ENCODE measurements at regions not wholly inside any gene's neighbourhood (a gene's known extent, or its start where the extent isn't known, plus 50 kb on each side); places are given as distances from the start of the nearest gene placed in this dataset.

- H3K36me3 Mint-ChIP-seq (ENCODE audit: low read depth, unreplicated experiment), result no peaks in the 10 kb centered on the region
- H3K27ac Mint-ChIP-seq (ENCODE audit: unreplicated experiment), result no peak overlapping the region
- TF ChIP-seq, protein P1, sequence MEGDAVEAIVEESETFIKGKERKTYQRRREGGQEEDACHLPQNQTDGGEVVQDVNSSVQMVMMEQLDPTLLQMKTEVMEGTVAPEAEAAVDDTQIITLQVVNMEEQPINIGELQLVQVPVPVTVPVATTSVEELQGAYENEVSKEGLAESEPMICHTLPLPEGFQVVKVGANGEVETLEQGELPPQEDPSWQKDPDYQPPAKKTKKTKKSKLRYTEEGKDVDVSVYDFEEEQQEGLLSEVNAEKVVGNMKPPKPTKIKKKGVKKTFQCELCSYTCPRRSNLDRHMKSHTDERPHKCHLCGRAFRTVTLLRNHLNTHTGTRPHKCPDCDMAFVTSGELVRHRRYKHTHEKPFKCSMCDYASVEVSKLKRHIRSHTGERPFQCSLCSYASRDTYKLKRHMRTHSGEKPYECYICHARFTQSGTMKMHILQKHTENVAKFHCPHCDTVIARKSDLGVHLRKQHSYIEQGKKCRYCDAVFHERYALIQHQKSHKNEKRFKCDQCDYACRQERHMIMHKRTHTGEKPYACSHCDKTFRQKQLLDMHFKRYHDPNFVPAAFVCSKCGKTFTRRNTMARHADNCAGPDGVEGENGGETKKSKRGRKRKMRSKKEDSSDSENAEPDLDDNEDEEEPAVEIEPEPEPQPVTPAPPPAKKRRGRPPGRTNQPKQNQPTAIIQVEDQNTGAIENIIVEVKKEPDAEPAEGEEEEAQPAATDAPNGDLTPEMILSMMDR (IDR thresholded peaks at IDR 0.05; ENCODE audit: unreplicated experiment), result no peak
- no peak for DNase-seq (ENCODE audit: low spot score)
- peaks cover 18% of the 10 kb centered on the region for H3K4me1 Mint-ChIP-seq (ENCODE audit: unreplicated experiment)
- peaks cover 3% of the 10 kb centered on the region for H3K27me3 Mint-ChIP-seq (ENCODE audit: unreplicated experiment)
- no peak overlapping the region for H3K4me3 Mint-ChIP-seq (ENCODE audit: unreplicated experiment)
- H3K9me3 Mint-ChIP-seq (ENCODE audit: unreplicated experiment), result no peaks in the 10 kb centered on the region
Observed at GRCh38 chr2:207351171-207351570, 178.6 kb upstream of the CREB1 start.

DNA sequence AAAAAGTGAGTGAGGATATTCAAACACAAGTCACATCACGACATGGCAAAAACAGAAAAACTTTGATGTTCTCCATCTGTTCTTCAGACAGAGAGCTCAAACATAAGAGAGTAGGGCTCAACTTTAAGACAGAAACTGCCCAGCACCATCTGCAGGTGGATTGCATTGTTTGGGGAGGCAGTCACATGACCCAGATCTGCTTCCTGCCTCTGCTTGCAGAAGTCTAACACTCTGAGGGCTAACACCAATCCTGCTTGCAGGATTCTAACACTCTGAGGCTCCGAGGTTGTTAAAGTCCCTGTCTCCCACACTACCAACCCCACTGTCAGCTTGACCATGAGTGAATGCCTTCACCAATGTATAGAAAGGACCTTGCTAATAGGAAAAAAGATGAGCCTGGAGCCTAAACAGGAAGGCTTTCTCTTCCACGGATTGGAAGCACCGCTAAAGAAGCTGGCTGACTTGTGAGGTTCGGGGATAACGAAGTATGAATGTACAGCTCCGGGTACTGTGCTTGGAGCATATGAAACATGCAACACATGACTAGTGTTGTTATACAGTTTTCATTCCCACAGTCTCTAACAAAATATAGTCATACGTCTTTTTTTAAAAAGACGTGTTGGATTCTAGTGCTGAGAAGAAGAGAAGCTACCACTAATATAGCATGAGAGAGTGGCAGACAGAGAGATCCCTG lies 176.6 kb upstream of the CREB1 start:
- Mint-ChIP-seq H3K4me1 (ENCODE audit: unreplicated experiment) (peaks cover 18% of the 10 kb centered on the region), H3K9me3 (ENCODE audit: unreplicated experiment) (no peaks in the 10 kb centered on the region), H3K27ac (ENCODE audit: unreplicated experiment) (no peak overlapping the region), H3K27me3 (ENCODE audit: unreplicated experiment) (peaks cover 2% of the 10 kb centered on the region), H3K4me3 (ENCODE audit: unreplicated experiment) (no peak overlapping the region), H3K36me3 (ENCODE audit: low read depth, unreplicated experiment) (no peaks in the 10 kb centered on the region)
- TF ChIP-seq, protein P1 (IDR thresholded peaks at IDR 0.05; ENCODE audit: unreplicated experiment), result no peak
- DNase-seq (ENCODE audit: low spot score), result no peak

DNA sequence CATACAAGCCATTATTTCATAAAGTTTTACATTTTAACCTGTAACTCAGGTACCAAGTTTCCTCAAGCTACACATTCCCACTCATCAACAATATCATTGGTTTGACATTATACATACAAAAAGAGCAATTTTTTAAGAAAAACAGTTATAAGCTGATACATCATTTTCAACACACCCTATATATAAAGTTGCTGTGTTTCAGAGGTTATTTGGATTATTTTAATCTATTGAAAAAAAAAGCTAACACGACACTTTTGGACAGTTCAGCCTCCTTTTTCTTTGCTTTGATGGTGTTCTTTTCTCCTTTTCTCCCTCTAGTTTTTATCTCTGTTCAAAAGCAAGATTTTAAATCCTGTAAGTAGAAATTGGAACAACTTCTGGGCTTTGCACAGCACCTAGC lies 175.9 kb upstream of the CREB1 start:
- no peak overlapping the region for H3K4me3 Mint-ChIP-seq (ENCODE audit: unreplicated experiment)
- peaks cover 2% of the 10 kb centered on the region for H3K27me3 Mint-ChIP-seq (ENCODE audit: unreplicated experiment)
- DNase-seq (ENCODE audit: low spot score), result no peak
- H3K9me3 Mint-ChIP-seq (ENCODE audit: unreplicated experiment), result no peaks in the 10 kb centered on the region
- no peak overlapping the region for H3K27ac Mint-ChIP-seq (ENCODE audit: unreplicated experiment)
- peaks cover 18% of the 10 kb centered on the region for H3K4me1 Mint-ChIP-seq (ENCODE audit: unreplicated experiment)
- TF ChIP-seq, protein P1 (IDR thresholded peaks at IDR 0.05; ENCODE audit: unreplicated experiment), result no peak
- no peaks in the 10 kb centered on the region for H3K36me3 Mint-ChIP-seq (ENCODE audit: low read depth, unreplicated experiment)

DNA sequence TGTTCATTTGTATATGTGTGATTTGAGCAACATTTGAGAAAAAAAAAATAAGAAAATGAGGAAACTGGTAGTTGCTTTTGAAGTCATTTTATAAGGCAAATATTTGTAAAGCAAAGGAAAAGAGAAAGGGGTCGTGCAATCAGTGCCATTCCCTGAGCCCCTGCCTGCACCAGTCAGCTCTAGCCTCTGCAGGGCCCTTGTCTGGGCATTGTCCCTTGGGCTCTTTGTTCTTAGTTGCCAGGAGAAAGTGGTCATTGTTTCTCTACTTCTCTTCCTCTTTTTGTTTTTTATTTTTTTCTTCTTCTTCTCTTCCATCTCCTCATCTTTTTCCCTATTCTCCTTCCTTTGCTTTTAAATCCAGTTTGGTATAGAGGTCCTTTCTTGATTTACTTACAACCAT lies 175.3 kb upstream of the CREB1 start:
- no peaks in the 10 kb centered on the region for H3K9me3 Mint-ChIP-seq (ENCODE audit: unreplicated experiment)
- H3K36me3 Mint-ChIP-seq (ENCODE audit: low read depth, unreplicated experiment), result no peaks in the 10 kb centered on the region
- no peak overlapping the region for H3K4me3 Mint-ChIP-seq (ENCODE audit: unreplicated experiment)
- peaks cover 2% of the 10 kb centered on the region for H3K27me3 Mint-ChIP-seq (ENCODE audit: unreplicated experiment)
- H3K4me1 Mint-ChIP-seq (ENCODE audit: unreplicated experiment), result peaks cover 18% of the 10 kb centered on the region
- no peak overlapping the region for H3K27ac Mint-ChIP-seq (ENCODE audit: unreplicated experiment)
- DNase-seq (ENCODE audit: low spot score), result no peak
- TF ChIP-seq, protein P1 (IDR thresholded peaks at IDR 0.05; ENCODE audit: unreplicated experiment), result no peak

- peaks cover 18% of the 10 kb centered on the region for H3K4me1 Mint-ChIP-seq (ENCODE audit: unreplicated experiment)
- TF ChIP-seq, protein P1 (IDR thresholded peaks at IDR 0.05; ENCODE audit: unreplicated experiment), result no peak
- H3K27ac Mint-ChIP-seq (ENCODE audit: unreplicated experiment), result no peak overlapping the region
- H3K9me3 Mint-ChIP-seq (ENCODE audit: unreplicated experiment), result no peaks in the 10 kb centered on the region
- DNase-seq (ENCODE audit: low spot score), result no peak
- no peaks in the 10 kb centered on the region for H3K36me3 Mint-ChIP-seq (ENCODE audit: low read depth, unreplicated experiment)
- peaks cover 2% of the 10 kb centered on the region for H3K27me3 Mint-ChIP-seq (ENCODE audit: unreplicated experiment)
- no peak overlapping the region for H3K4me3 Mint-ChIP-seq (ENCODE audit: unreplicated experiment)
Observed at GRCh38 chr2:207356567-207356966, 173.2 kb upstream of the CREB1 start.
